Spleen (tissue), 11 donors: ENCODE measurements at regions not wholly inside any gene's neighbourhood (a gene's known extent, or its start where the extent isn't known, plus 50 kb on each side); places are given as distances from the start of the nearest gene placed in this dataset.
"Not testable (repeated sequence)": the region's sequence is repeated elsewhere in the genome, so short reads cannot be mapped to it uniquely, and the experiment has no call there.

Experiments
- DNase-seq: peaks from one replicate; pipeline ENCODE4 v3.0.0-alpha.2; 2020
- H3K27ac ChIP-seq, 8 donors: fragments of 200-600 bp; sonication (generic) in 7 of 8; 1 replicate in 4 of 8; 2 replicates in 4 of 8; pipeline versions ENCODE4 v1.5.0 to v1.8.0; 2016 to 2021; ENCODE audit warnings: inconsistent platforms in 4 of 8, mild to moderate bottlenecking in 4 of 8, moderate library complexity in 1 of 8
- H3K27me3 ChIP-seq, 7 donors: fragments of 200-600 bp; sonication (generic) in 6 of 7; replicated peaks in 1 of 7; 1 replicate in 4 of 7; 2 replicates in 3 of 7; pipeline versions ENCODE4 v1.5.0 to v1.8.0; 2016 to 2021; ENCODE audit warnings: inconsistent platforms in 3 of 7, mild to moderate bottlenecking in 1 of 7
- H3K36me3 ChIP-seq, 6 donors: fragments of 200-600 bp; sonication (generic) in 5 of 6; 1 replicate in 4 of 6; 2 replicates in 2 of 6; pipeline versions ENCODE4 v1.5.0 to v1.8.0; 2016 to 2021; ENCODE audit warnings: inconsistent platforms in 2 of 6
- H3K4me1 ChIP-seq, 6 donors: fragments of 200-600 bp; sonication (generic) in 5 of 6; 1 replicate in 3 of 6; 2 replicates in 3 of 6; pipeline versions ENCODE4 v1.5.0 to v1.8.0; 2016 to 2021; ENCODE audit warnings: inconsistent platforms in 3 of 6
- H3K4me3 ChIP-seq, 8 donors: fragments of 200-600 bp; sonication (generic) in 7 of 8; 1 replicate in 4 of 8; 2 replicates in 4 of 8; pipeline versions ENCODE4 v1.5.0 to v1.8.0; 2016 to 2021; ENCODE audit warnings: inconsistent platforms in 4 of 8, mild to moderate bottlenecking in 4 of 8, moderate library complexity in 2 of 8
- H3K9me3 ChIP-seq, 8 donors: fragments of 200-600 bp; sonication (generic) in 7 of 8; 1 replicate in 4 of 8; 2 replicates in 4 of 8; pipeline versions ENCODE4 v1.5.0 to v1.8.0; 2016 to 2021; ENCODE audit warnings: inconsistent platforms in 4 of 8
- CTCF ChIP-seq, 11 experiments: fragments of 200-600 bp in 7 of 11; fragments of 450-650 bp in 4 of 11; sonication (generic) in 4 of 11; IDR thresholded peaks in 8 of 11; conservative IDR thresholded peaks in 3 of 11; 1 replicate in 7 of 11; 2 replicates in 4 of 11; pipeline versions ENCODE4 v1.4.0 to v1.8.0; 2016 to 2021; ENCODE audit warnings: antibody characterized with exemption in 11 of 11, inconsistent platforms in 4 of 11, mild to moderate bottlenecking in 1 of 11
- POLR2A ChIP-seq, 3 donors: fragments of 450-650 bp; IDR thresholded peaks; one replicate each; pipeline ENCODE4 v1.5.1; 2017; ENCODE audit warnings: antibody characterized with exemption in 3 of 3, mild to moderate bottlenecking in 1 of 3
- POLR2AphosphoS5 ChIP-seq, 3 donors: sonication (generic); formaldehyde crosslinking; IDR thresholded peaks; one replicate each; pipeline ENCODE4 v1.5.1; 2017; ENCODE audit warnings: antibody characterized with exemption in 3 of 3
- WGBS, 5 donors: extraction: QIAGEN DNeasy Blood & Tissue Kit in 3 of 5; methylation state at CpG; one replicate each; pipeline versions ENCODE4 v1.1.5 to v1.1.7; 2013 to 2018; 5-methylcytosine and 5-hydroxymethylcytosine counted together
- intact Hi-C: fragments of 100-400 bp; cut with DNase I; formaldehyde crosslinking; loops from one replicate; pipeline ENCODE4 v1.15.0; 2023; ENCODE audit warnings: low total_unique reads
- donor health status: healthy with polysubstance abuse.
- donor health status: DM: no; HTN: no; CAD: no; lungs with moderate emphysema.
- donor health status: DM: no; HTN: no; CAD: no.
- donor health status: Bipolar disorder and iron deficiency.
- donor health status: healthy.
- donor health status: DM: no; HTN: no; CAD: no.
- donor health status: DM: yes; HTN: yes; CAD: no.

- TF ChIP-seq CTCF (IDR thresholded peaks at IDR 0.05 in 8 of 11, conservative IDR thresholded peaks at IDR 0.05 in 3 of 11), result no peak
- TF ChIP-seq POLR2A (IDR thresholded peaks at IDR 0.05), result no peak
- TF ChIP-seq POLR2AphosphoS5 (IDR thresholded peaks at IDR 0.05), result no peak
- peaks cover 0 to 18% (median 2%) of the 10 kb centered on the region in 6 donors for H3K4me1 ChIP-seq
- peak overlapping the region in 4 of 8 donors; percentile 8 to 55 (median 40) for H3K27ac ChIP-seq
- no peak for DNase-seq
- H3K36me3 ChIP-seq, result peaks cover 0 to 75% (median 4%) of the 10 kb centered on the region in 6 donors
- WGBS, 5 donors, result 77 to 92% (median 88%) methylated on average over 7 of the region's 7 CpGs
- no peak overlapping the region for H3K4me3 ChIP-seq
- H3K27me3 ChIP-seq, result no peaks in the 10 kb centered on the region
- no peaks in the 10 kb centered on the region for H3K9me3 ChIP-seq
- intact Hi-C loops, result loop anchor here (10.0 kb wide), 1 partner anchor 93 kb away; no protein-coding TSS in a partner anchor
Observed at GRCh38 chr6:150787429-150787828, 78.1 kb upstream of the MTHFD1L start.

GRCh38 chr6:150788089-150788488, 77.4 kb upstream of the MTHFD1L start:
- no peak for DNase-seq
- Histone ChIP-seq H3K27me3 (no peaks in the 10 kb centered on the region), H3K4me1 (peaks cover 0 to 18% (median 2%) of the 10 kb centered on the region in 6 donors), H3K9me3 (no peaks in the 10 kb centered on the region), H3K36me3 (peaks cover 0 to 77% (median 4%) of the 10 kb centered on the region in 6 donors), H3K4me3 (no peak overlapping the region), H3K27ac (peak overlapping the region in 5 of 8 donors; percentile 6 to 55 (median 33))
- no peak for TF ChIP-seq POLR2AphosphoS5 (IDR thresholded peaks at IDR 0.05)
- intact Hi-C loops, result loop anchor here (10.0 kb wide), 1 partner anchor 93 kb away; no protein-coding TSS in a partner anchor
- 55 to 73% (median 61%) methylated on average over 6 of the region's 6 CpGs for WGBS, 5 donors

GRCh38 chr6:150789906-150790305, 75.6 kb upstream of the MTHFD1L start:
- Histone ChIP-seq H3K4me1 (peaks cover 0 to 18% (median 2%) of the 10 kb centered on the region in 6 donors), H3K36me3 (peaks cover 0 to 76% (median 0%) of the 10 kb centered on the region in 6 donors)
- intact Hi-C loops, result loop anchor here (10.0 kb wide), 1 partner anchor 95 kb away; no protein-coding TSS in a partner anchor
- H3K27me3 ChIP-seq, H3K27ac ChIP-seq, H3K9me3 ChIP-seq, H3K4me3 ChIP-seq, DNase-seq: not testable (repeated sequence)
- WGBS, 5 donors, result 72 to 95% (median 80%) methylated on average over 6 of the region's 6 CpGs

GRCh38 chr6:150791717-150792116, 73.8 kb upstream of the MTHFD1L start:
- peaks cover 0 to 81% (median 8%) of the 10 kb centered on the region in 6 donors for H3K36me3 ChIP-seq
- intact Hi-C loops, result no loop called here
- no peaks in the 10 kb centered on the region for H3K9me3 ChIP-seq
- no peak for DNase-seq
- WGBS, 5 donors, result 72 to 81% (median 79%) methylated on average over 1 of the region's 1 CpG
- H3K4me3 ChIP-seq, result no peak overlapping the region
- H3K27me3 ChIP-seq, result no peaks in the 10 kb centered on the region
- H3K4me1 ChIP-seq, result peaks cover 0 to 18% (median 2%) of the 10 kb centered on the region in 6 donors
- TF ChIP-seq POLR2AphosphoS5 (IDR thresholded peaks at IDR 0.05) (no peak), CTCF (IDR thresholded peaks at IDR 0.05 in 8 of 11, conservative IDR thresholded peaks at IDR 0.05 in 3 of 11) (no peak), POLR2A (IDR thresholded peaks at IDR 0.05) (no peak)
- H3K27ac ChIP-seq, result peak overlapping the region in 2 of 8 donors; percentile 14 to 17

- peaks cover 0 to 9% (median 1%) of the 10 kb centered on the region in 6 donors for H3K4me1 ChIP-seq
- H3K4me3 ChIP-seq, result no peak overlapping the region
- WGBS, 5 donors, result 90 to 100% (median 97%) methylated on average over 1 of the region's 1 CpG
- no peak overlapping the region for H3K27ac ChIP-seq
- intact Hi-C loops, result no loop called here
- H3K27me3 ChIP-seq, result no peaks in the 10 kb centered on the region
- no peak for DNase-seq
- H3K36me3 ChIP-seq, result peaks cover 0 to 93% (median 32%) of the 10 kb centered on the region in 6 donors
- H3K9me3 ChIP-seq, result no peaks in the 10 kb centered on the region
- TF ChIP-seq POLR2A (IDR thresholded peaks at IDR 0.05) (no peak), POLR2AphosphoS5 (IDR thresholded peaks at IDR 0.05) (no peak), CTCF (IDR thresholded peaks at IDR 0.05 in 8 of 11, conservative IDR thresholded peaks at IDR 0.05 in 3 of 11) (no peak)
Observed at GRCh38 chr6:150797949-150798348, 67.6 kb upstream of the MTHFD1L start.
